AG04450 (cell line): ENCODE measurements at regions not wholly inside any gene's neighbourhood (a gene's known extent, or its start where the extent isn't known, plus 50 kb on each side); places are given as distances from the start of the nearest gene placed in this dataset.

Experiments
- CTCF ChIA-PET: fragments of 300-600, 350-600 bp; formaldehyde crosslinking; extraction: SDS; loops from one replicate; lab custom pipeline; 2022; ENCODE audit warnings: antibody characterized with exemption, inconsistent platforms; lab: Charles Lee
- POLR2A ChIA-PET: fragments of 350-600 bp; formaldehyde crosslinking; extraction: SDS; loops from one replicate; lab custom pipeline; 2021; ENCODE audit warnings: antibody characterized with exemption, inconsistent platforms; lab: Yijun Ruan, JAX
- DNase-seq: peaks from one replicate; pipeline ENCODE4 v3.0.0-alpha.2; 2011; ENCODE audit warnings: low read depth, low spot score
- H3K27ac ChIP-seq: one replicate; pipeline ENCODE4 v1.5.1; 2012; ENCODE audit warnings: low read depth, low read length, control low read depth
- H3K27me3 ChIP-seq: one replicate; pipeline ENCODE4 v1.6.0; 2012; ENCODE audit warnings: low read length; ENCODE audit not compliant: control insufficient read depth, insufficient read depth
- H3K4me3 ChIP-seq: 2 replicates; pipeline ENCODE4 v1.5.1; 2011; ENCODE audit warnings: mild to moderate bottlenecking, low read depth, low read length, control low read depth
- H3K9me3 ChIP-seq: 2 replicates; pipeline ENCODE4 v1.5.1; 2012; ENCODE audit warnings: low read length; ENCODE audit not compliant: control insufficient read depth, insufficient read depth
- CTCF ChIP-seq: IDR thresholded peaks from 2 replicates; pipeline ENCODE4 v1.5.1; 2011; ENCODE audit warnings: low read depth, low read length, control low read depth, inconsistent platforms

- H3K4me3 ChIP-seq, result no peak overlapping the region
Measured at GRCh38 chr1:229885568-229886495, 181.2 kb upstream of the GALNT2 start.

GRCh38 chr1:229886636-229887035, 180.4 kb upstream of the GALNT2 start:
- DNase-seq, result no peak
- peaks cover 2% of the 10 kb centered on the region for H3K27me3 ChIP-seq
- H3K27ac ChIP-seq, result no peak overlapping the region
- TF ChIP-seq CTCF, result no peak
- no peak overlapping the region for H3K4me3 ChIP-seq
- ChIA-PET CTCF (no interaction called here), POLR2A (no interaction called here)
- no peaks in the 10 kb centered on the region for H3K9me3 ChIP-seq

More at GRCh38 chr1:229885568-229886495, 181.2 kb upstream of the GALNT2 start:
- ChIA-PET CTCF (no interaction called here), POLR2A (no interaction called here)
- H3K27me3 ChIP-seq, result peaks cover 2% of the 10 kb centered on the region
- TF ChIP-seq CTCF, result no peak
- DNase-seq, result no peak
- no peak overlapping the region for H3K27ac ChIP-seq
- no peaks in the 10 kb centered on the region for H3K9me3 ChIP-seq

- Histone ChIP-seq H3K4me3 (no peak overlapping the region), H3K27me3 (peaks cover 2% of the 10 kb centered on the region), H3K27ac (no peak overlapping the region), H3K9me3 (no peaks in the 10 kb centered on the region)
- no peak for TF ChIP-seq CTCF
- no peak for DNase-seq
- ChIA-PET POLR2A (no interaction called here), CTCF (no interaction called here)
Measured at GRCh38 chr1:229887043-229887822, 179.8 kb upstream of the GALNT2 start.

- Histone ChIP-seq H3K27me3 (peaks cover 2% of the 10 kb centered on the region), H3K4me3 (no peak overlapping the region), H3K27ac (no peak overlapping the region), H3K9me3 (no peaks in the 10 kb centered on the region)
- DNase-seq, result no peak
- ChIA-PET POLR2A (no interaction called here), CTCF (no interaction called here)
- no peak for TF ChIP-seq CTCF
Measured at GRCh38 chr1:229888157-229888556, 178.9 kb upstream of the GALNT2 start.

GRCh38 chr1:229888561-229889001, 178.5 kb upstream of the GALNT2 start:
- ChIA-PET POLR2A (no interaction called here), CTCF (no interaction called here)
- H3K27me3 ChIP-seq, result peaks cover 2% of the 10 kb centered on the region
- no peak overlapping the region for H3K27ac ChIP-seq
- TF ChIP-seq CTCF, result no peak
- H3K4me3 ChIP-seq, result no peak overlapping the region
- no peaks in the 10 kb centered on the region for H3K9me3 ChIP-seq
- no peak for DNase-seq
